ENCODE measurements at regions not wholly inside any gene's neighbourhood (a gene's known extent, or its start where the extent isn't known, plus 50 kb on each side); places are given as distances from the start of the nearest gene placed in this dataset.

GRCh38 chrX:45784590-45784989 is 583.9 kb upstream of the DIPK2B start:
- no peak for TF ChIP-seq YEATS2 (CRISPR knock-in tag; IDR thresholded peaks at IDR 0.05; ENCODE audit: borderline replicate concordance)
- TF ChIP-seq TCF7L2 (IDR thresholded peaks at IDR 0.05; ENCODE audit: low read depth, low read length) = no peak
- TF ChIP-seq STAT6 (CRISPR knock-in tag; IDR thresholded peaks at IDR 0.05; ENCODE audit: borderline replicate concordance) = no peak
- TF ChIP-seq RBM22 (optimal IDR thresholded peaks at IDR 0.05; ENCODE audit: low read length) = no peak
- TF ChIP-seq SMC3 (IDR thresholded peaks at IDR 0.05; ENCODE audit: low read length) = no peak
- TF ChIP-seq GABPA (IDR thresholded peaks at IDR 0.05; ENCODE audit: low read depth, low read length) = no peak
- no peak for TF ChIP-seq GABPA (CRISPR knock-in tag; IDR thresholded peaks at IDR 0.05; ENCODE audit: low read depth)
- TF ChIP-seq KAT8 (CRISPR knock-in tag; IDR thresholded peaks at IDR 0.05) = no peak
- TF ChIP-seq MAFK (conservative IDR thresholded peaks at IDR 0.05 in 1 of 2, IDR thresholded peaks at IDR 0.05 in 1 of 2; ENCODE audit: low read length in 2 of 2) = no peak
- no peak for TF ChIP-seq NCOA5 (CRISPR knock-in tag; IDR thresholded peaks at IDR 0.05)
- TF ChIP-seq CTCF (CRISPR knock-in tag; IDR thresholded peaks at IDR 0.05) = no peak
- no peak for TF ChIP-seq SOX13 (IDR thresholded peaks at IDR 0.05)
- no peak for TF ChIP-seq SOX13 (CRISPR knock-in tag; conservative IDR thresholded peaks at IDR 0.05 in 1 of 2, IDR thresholded peaks at IDR 0.05 in 1 of 2)
- no peak for TF ChIP-seq GTF2F1 (IDR thresholded peaks at IDR 0.05; ENCODE audit: low read length)
